HepG2 (cell line): ENCODE measurements at regions not wholly inside any gene's neighbourhood (a gene's known extent, or its start where the extent isn't known, plus 50 kb on each side); places are given as distances from the start of the nearest gene placed in this dataset.

Experiments
- ATAC-seq: fragments of 200-7000 bp; cut with Tn5 transposase; 3 replicates; pipeline ENCODE4 v1.9.1; 2020; ENCODE audit warnings: mild to moderate bottlenecking, moderate library complexity
- BruUV-seq: library from RNA; stranded (reverse); fragments of 400-500 nt; replicated peaks from 2 replicates; lab custom pipeline; 2021; lab: Mats Ljungman, UMichigan
- CTCF ChIA-PET: fragments of 300-600 bp; formaldehyde crosslinking; extraction: SDS; loops from one replicate; lab custom pipeline; 2021; ENCODE audit warnings: low total read pairs, inconsistent platforms, low intra/inter-chr PET ratio; lab: Yijun Ruan, JAX
- POLR2A ChIA-PET: fragments of 350-600 bp; sonication (Branson Sonifier 250); formaldehyde crosslinking; loops from one replicate; lab custom pipeline; 2020; ENCODE audit warnings: antibody characterized with exemption, inconsistent platforms; lab: Yijun Ruan, JAX
- DNase-seq: peaks from one replicate; pipeline ENCODE4 v3.0.0-alpha.2; 2015; ENCODE audit warnings: low spot score
- FAIRE-seq: peaks from 3 replicates; lab custom pipeline; 2011; peaks lifted over from hg19 to GRCh38; lab: Jason Lieb, UNC
- H2AFZ ChIP-seq: one replicate; pipeline ENCODE4 v1.6.1; 2011; ENCODE audit warnings: low read length, inconsistent platforms
- H3K27ac ChIP-seq: fragments of 300-600 bp; 3 replicates; pipeline ENCODE4 v1.8.0; 2011; ENCODE audit warnings: mixed run types, mild to moderate bottlenecking, mixed read lengths, low read length, inconsistent platforms; ENCODE audit not compliant: insufficient read depth; ENCODE audit errors: extremely low read length
- H3K27me3 ChIP-seq, 2 experiments: fragments of 200-600 bp in 1 of 2; 2 replicates in 1 of 2; 3 replicates in 1 of 2; pipeline versions ENCODE4 v1.6.0 to v1.8.0; 2011; ENCODE audit warnings: low read length in 2 of 2, mild to moderate bottlenecking in 2 of 2, moderate library complexity in 2 of 2, inconsistent platforms in 1 of 2; ENCODE audit not compliant: insufficient read depth in 2 of 2, control insufficient read depth in 1 of 2
- H3K36me3 ChIP-seq, 2 experiments: fragments of 200-600 bp in 1 of 2; replicated peaks in 1 of 2; 2 replicates in 1 of 2; 3 replicates in 1 of 2; pipeline versions ENCODE4 v1.5.1 to v1.8.0; 2011; ENCODE audit warnings: low read length in 2 of 2, inconsistent platforms in 1 of 2; ENCODE audit not compliant: insufficient read depth in 2 of 2, control insufficient read depth in 1 of 2
- H3K4me1 ChIP-seq: 2 replicates; pipeline ENCODE4 v1.5.1; 2012; ENCODE audit warnings: low read length, inconsistent platforms; ENCODE audit not compliant: insufficient read depth
- H3K4me2 ChIP-seq: 2 replicates; pipeline ENCODE4 v1.6.0; 2011; ENCODE audit warnings: low read depth, low read length, inconsistent platforms
- H3K4me3 ChIP-seq, 3 experiments: fragments of 200-600 bp in 1 of 3; sonication (generic), shearing (Covaris generic) in 1 of 3; replicated peaks in 1 of 3; 2 replicates each; pipeline ENCODE4 v1.5.1; 2011 to 2016; ENCODE audit warnings: low read length in 3 of 3, inconsistent platforms in 2 of 3, low read depth in 2 of 3, mild to moderate bottlenecking in 2 of 3, control low read depth in 1 of 3, mixed read lengths in 1 of 3; ENCODE audit not compliant: insufficient read depth in 1 of 3
- H3K79me2 ChIP-seq: one replicate; pipeline ENCODE4 v1.6.1; 2011; ENCODE audit warnings: low read length, inconsistent platforms; ENCODE audit not compliant: insufficient read depth
- H3K9ac ChIP-seq: 2 replicates; pipeline ENCODE4 v1.6.0; 2011; ENCODE audit warnings: mild to moderate bottlenecking, low read depth, low read length, inconsistent platforms; ENCODE audit not compliant: insufficient read depth
- H3K9me3 ChIP-seq: 2 replicates; pipeline ENCODE4 v1.5.1; 2012; ENCODE audit warnings: mild to moderate bottlenecking, low read length
- H4K20me1 ChIP-seq: 2 replicates; pipeline ENCODE4 v1.6.0; 2011; ENCODE audit warnings: inconsistent platforms, mild to moderate bottlenecking, low read length, moderate library complexity; ENCODE audit not compliant: insufficient read depth
- FOXJ3 ChIP-seq: sonication (generic); formaldehyde crosslinking; IDR thresholded peaks from 2 replicates; pipeline ENCODE4 v1.4.0; 2020; ENCODE audit warnings: missing genetic modification reagents, mild to moderate bottlenecking, borderline replicate concordance
- FOXO1 ChIP-seq: sonication (generic); formaldehyde crosslinking; IDR thresholded peaks from 2 replicates; pipeline ENCODE4 v1.4.0; 2020; ENCODE audit warnings: missing genetic modification reagents
- NR2F6 ChIP-seq, 2 experiments: IDR thresholded peaks; 2 replicates each; pipeline ENCODE4 v1.6.1; 2016; ENCODE audit warnings: antibody characterized with exemption in 1 of 2, mild to moderate bottlenecking in 1 of 2
- PAF1 ChIP-seq: IDR thresholded peaks from 2 replicates; pipeline ENCODE4 v1.6.1; 2016; ENCODE audit warnings: missing genetic modification reagents, missing compliant biosample characterization
- TRIM22 ChIP-seq: fragments of 450-650 bp; IDR thresholded peaks from 2 replicates; pipeline ENCODE4 v1.6.1; 2017
- ZBTB26 ChIP-seq: IDR thresholded peaks from 2 replicates; pipeline ENCODE4 v1.6.1; 2016; ENCODE audit warnings: missing compliant biosample characterization, missing genetic modification reagents, borderline replicate concordance
- ZNF331 ChIP-seq: sonication (generic); formaldehyde crosslinking; IDR thresholded peaks from 2 replicates; pipeline ENCODE4 v1.4.0; 2020; ENCODE audit warnings: missing genetic modification reagents
- ZNF432 ChIP-seq: sonication (generic); formaldehyde crosslinking; IDR thresholded peaks from 2 replicates; pipeline ENCODE4 v1.5.0; 2020; ENCODE audit warnings: missing genetic modification reagents, mild to moderate bottlenecking, borderline replicate concordance
- ZNF512 ChIP-seq: sonication (generic); formaldehyde crosslinking; IDR thresholded peaks from 2 replicates; pipeline ENCODE4 v1.4.0; 2020; ENCODE audit warnings: mild to moderate bottlenecking, missing genetic modification reagents
- ZNF609 ChIP-seq: sonication (generic); formaldehyde crosslinking; IDR thresholded peaks from 2 replicates; pipeline ENCODE4 v1.4.0; 2020; ENCODE audit warnings: mild to moderate bottlenecking, missing genetic modification reagents, borderline replicate concordance
- ZNF652 ChIP-seq: IDR thresholded peaks from 2 replicates; pipeline ENCODE4 v1.6.1; 2016; ENCODE audit warnings: low read depth, borderline replicate concordance
- WGBS: methylation state at CpG from one replicate; pipeline ENCODE4 v1.1.6; 2017; ENCODE audit warnings: low lambda C conversion rate; 5-methylcytosine and 5-hydroxymethylcytosine counted together
- in situ Hi-C: cut with HindIII; loops from 2 replicates; pipeline ENCODE4 v1.10.0; 2017; ENCODE audit warnings: low pct_unique_long_range_greater_than_20kb; ENCODE audit not compliant: extremely low pct_ligation_motif_present
- intact Hi-C: fragments of 100-400 bp; cut with micrococcal nuclease; formaldehyde crosslinking; loops from one replicate; pipeline ENCODE4 v1.10.0; 2022; ENCODE audit not compliant: unreplicated experiment

DNA sequence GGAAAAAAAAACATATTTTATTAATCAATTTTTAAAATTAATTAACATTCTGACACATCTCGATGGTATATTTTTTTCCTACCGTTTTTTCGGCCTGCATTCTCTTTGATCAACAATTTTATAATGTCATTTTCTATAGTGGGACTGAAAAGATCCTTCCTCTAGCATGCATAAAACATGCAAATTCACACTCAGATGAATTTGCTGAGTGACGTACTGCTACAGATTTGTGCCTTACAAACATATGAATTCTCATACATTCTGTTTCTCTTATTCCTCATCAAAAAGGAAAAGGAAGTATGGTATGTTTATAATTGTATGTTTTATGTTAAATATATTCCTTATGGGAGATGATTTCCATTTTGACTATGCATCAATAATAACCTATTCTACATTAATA, 458.2 kb downstream of the TSHZ3 start:
- Histone ChIP-seq H3K4me2 (no peak overlapping the region), H2AFZ (no peak overlapping the region), H4K20me1 (no peaks in the 10 kb centered on the region), H3K4me1 (no peaks in the 10 kb centered on the region), H3K9me3 (peaks cover 89% of the 10 kb centered on the region), H3K36me3 (no peaks in the 10 kb centered on the region), H3K27ac (no peak overlapping the region), H3K9ac (no peak overlapping the region), H3K4me3 (no peak overlapping the region), H3K79me2 (no peaks in the 10 kb centered on the region), H3K27me3 (no peaks in the 10 kb centered on the region)
- no peak for TF ChIP-seq TRIM22
- no peak for TF ChIP-seq ZNF331 (CRISPR knock-in tag)
- TF ChIP-seq FOXO1: no peak
- TF ChIP-seq NR2F6 (IDR thresholded peaks at IDR 0.05): no peak
- no peak for TF ChIP-seq NR2F6 (CRISPR knock-in tag; IDR thresholded peaks at IDR 0.05)
- no peak for TF ChIP-seq ZNF512
- ChIA-PET POLR2A (no interaction called here), CTCF (no interaction called here)
- no peak for ATAC-seq
- no peak for DNase-seq
- no TSS peak for BruUV-seq
- in situ Hi-C loops: no loop called here
- 22% methylated on average over 4 of the region's 4 CpGs for WGBS
- FAIRE-seq: no peak
- intact Hi-C loops: no loop called here

DNA sequence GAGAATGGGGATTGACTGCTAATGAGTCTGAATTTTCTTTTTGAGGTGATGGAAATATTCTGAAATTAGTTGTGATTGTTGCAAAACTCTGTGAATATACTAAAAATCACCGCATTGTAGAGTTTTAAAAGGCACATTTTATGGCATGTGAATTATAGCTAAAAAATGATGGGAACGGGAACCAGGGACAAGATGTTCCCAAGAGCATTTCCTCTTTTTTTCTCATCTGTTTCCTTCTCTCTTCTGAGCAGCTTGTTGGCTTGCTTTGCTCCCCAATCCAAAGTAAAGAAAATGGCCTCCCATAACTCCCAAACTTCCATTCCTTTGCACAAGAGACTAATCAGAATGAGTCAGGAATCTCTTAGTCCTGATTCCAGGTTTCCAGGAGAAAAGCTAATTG, 459.2 kb downstream of the TSHZ3 start:
- Histone ChIP-seq H3K4me3 (no peak overlapping the region), H4K20me1 (no peaks in the 10 kb centered on the region), H3K27ac (no peak overlapping the region), H3K4me1 (no peaks in the 10 kb centered on the region), H3K79me2 (no peaks in the 10 kb centered on the region), H3K9ac (no peak overlapping the region), H3K36me3 (no peaks in the 10 kb centered on the region), H3K27me3 (no peaks in the 10 kb centered on the region), H2AFZ (no peak overlapping the region), H3K9me3 (peaks cover 89% of the 10 kb centered on the region), H3K4me2 (no peak overlapping the region)
- no peak for FAIRE-seq
- DNase-seq: no peak
- ATAC-seq: no peak
- intact Hi-C loops (no loop called here), in situ Hi-C loops (no loop called here)
- BruUV-seq: no TSS peak
- WGBS: 0% methylated on average over 2 of the region's 2 CpGs
- CTCF ChIA-PET: no interaction called here
- POLR2A ChIA-PET: no interaction called here
- no peak for TF ChIP-seq ZNF609 (CRISPR knock-in tag)
- TF ChIP-seq PAF1 (CRISPR knock-in tag): no peak
- no peak for TF ChIP-seq ZNF652 (CRISPR knock-in tag)
- no peak for TF ChIP-seq FOXJ3 (CRISPR knock-in tag)
- TF ChIP-seq ZNF432 (CRISPR knock-in tag): no peak
- TF ChIP-seq ZBTB26 (CRISPR knock-in tag): no peak
